SK-N-SH treated with all-trans-retinoic acid at 6 μM for 48 hours (cell line): ENCODE measurements at regions not wholly inside any gene's neighbourhood (a gene's known extent, or its start where the extent isn't known, plus 50 kb on each side); places are given as distances from the start of the nearest gene placed in this dataset.

Source experiments
- ATAC-seq: fragments of 200-7000 bp; cut with Tn5 transposase; 3 replicates; pipeline ENCODE4 v1.9.1; 2020; ENCODE audit warnings: mild to moderate bottlenecking, moderate library complexity
- ARNTL ChIP-seq: fragments of 450-650 bp; formaldehyde crosslinking; IDR thresholded peaks from 2 replicates; pipeline ENCODE4 v1.5.0; 2020; ENCODE audit warnings: low read depth, mild to moderate bottlenecking, moderate library complexity, borderline replicate concordance
- BACH2 ChIP-seq: fragments of 250-450 bp; sonication (Bioruptor Pico); IDR thresholded peaks from 2 replicates; pipeline ENCODE4 v1.9.0; 2021; ENCODE audit warnings: mild to moderate bottlenecking, borderline replicate concordance
- CREB5 ChIP-seq: fragments of 250-450 bp; sonication (Bioruptor Pico); IDR thresholded peaks from 2 replicates; pipeline ENCODE4 v1.5.1; 2020; ENCODE audit warnings: low read depth, mild to moderate bottlenecking, moderate library complexity
- CSDC2 ChIP-seq: fragments of 250-450 bp; sonication (Bioruptor Pico); IDR thresholded peaks from 2 replicates; pipeline ENCODE4 v1.5.0; 2020; ENCODE audit warnings: mild to moderate bottlenecking, moderate library complexity
- ESRRG ChIP-seq: fragments of 250-450 bp; sonication (Bioruptor Pico); IDR thresholded peaks from 2 replicates; pipeline ENCODE4 v1.6.1; 2021; ENCODE audit warnings: mild to moderate bottlenecking
- GLIS3 ChIP-seq: fragments of 250-450 bp; sonication (Bioruptor Pico); IDR thresholded peaks from 2 replicates; pipeline ENCODE4 v1.5.0; 2020; ENCODE audit warnings: mild to moderate bottlenecking, moderate library complexity
- ISL1 ChIP-seq: fragments of 250-450 bp; sonication (Bioruptor Pico); IDR thresholded peaks from 2 replicates; pipeline ENCODE4 v2.1.2; 2022; ENCODE audit warnings: mild to moderate bottlenecking, moderate library complexity
- OSR1 ChIP-seq: fragments of 250-450 bp; sonication (Bioruptor Pico); IDR thresholded peaks from 2 replicates; pipeline ENCODE4 v1.8.0; 2022; ENCODE audit warnings: moderate library complexity, mild to moderate bottlenecking, inconsistent platforms
- PPARA ChIP-seq: fragments of 250-450 bp; sonication (Bioruptor Pico); IDR thresholded peaks from 2 replicates; pipeline ENCODE4 v1.5.0; 2020; ENCODE audit warnings: mild to moderate bottlenecking, borderline replicate concordance
- RARB ChIP-seq: fragments of 250-450 bp; sonication (Bioruptor Pico); IDR thresholded peaks from 2 replicates; pipeline ENCODE4 v1.8.0; 2021; ENCODE audit warnings: mild to moderate bottlenecking, moderate library complexity
- SNAI2 ChIP-seq: fragments of 250-450 bp; sonication (Bioruptor Pico); IDR thresholded peaks from 2 replicates; pipeline ENCODE4 v1.5.0; 2020; ENCODE audit warnings: mild to moderate bottlenecking, moderate library complexity
- TCF4 ChIP-seq: fragments of 250-450 bp; sonication (Bioruptor Pico); IDR thresholded peaks from 2 replicates; pipeline ENCODE4 v1.8.0; 2021; ENCODE audit warnings: mild to moderate bottlenecking, moderate library complexity, borderline replicate concordance
- TOX ChIP-seq: fragments of 250-450 bp; sonication (Bioruptor Pico); IDR thresholded peaks from 2 replicates; pipeline ENCODE4 v1.8.0; 2021; ENCODE audit warnings: mild to moderate bottlenecking, moderate library complexity, borderline replicate concordance
- ZC3H10 ChIP-seq: fragments of 250-450 bp; sonication (Bioruptor Pico); IDR thresholded peaks from 2 replicates; pipeline ENCODE4 v1.5.1; 2021; ENCODE audit warnings: mild to moderate bottlenecking, moderate library complexity
- ZFP3 ChIP-seq: fragments of 250-450 bp; sonication (Bioruptor Pico); IDR thresholded peaks from 2 replicates; pipeline ENCODE4 v1.5.0; 2020; ENCODE audit warnings: mild to moderate bottlenecking, moderate library complexity
- ZFP30 ChIP-seq: fragments of 450-650 bp; formaldehyde crosslinking; IDR thresholded peaks from 2 replicates; pipeline ENCODE4 v1.5.0; 2022; ENCODE audit warnings: mild to moderate bottlenecking, moderate library complexity
- ZNF565 ChIP-seq: fragments of 450-650 bp; formaldehyde crosslinking; conservative IDR thresholded peaks from 2 replicates; pipeline ENCODE4 v1.5.0; 2020; ENCODE audit warnings: low read depth, mild to moderate bottlenecking, moderate library complexity
- ZNF70 ChIP-seq: fragments of 450-650 bp; formaldehyde crosslinking; IDR thresholded peaks from 2 replicates; pipeline ENCODE4 v1.5.0; 2020; ENCODE audit warnings: mild to moderate bottlenecking, moderate library complexity
- ZNF8 ChIP-seq: fragments of 450-650 bp; formaldehyde crosslinking; IDR thresholded peaks from 2 replicates; pipeline ENCODE4 v1.5.0; 2020; ENCODE audit warnings: mild to moderate bottlenecking, moderate library complexity
- TF ChIP-seq, protein P1 (sequence below): fragments of 250-450 bp; sonication (Bioruptor Pico); IDR thresholded peaks from 2 replicates; pipeline ENCODE4 v1.8.0; 2021; ENCODE audit warnings: low read depth, mild to moderate bottlenecking, moderate library complexity, borderline replicate concordance
- TF ChIP-seq, protein P2 (sequence below): fragments of 250-450 bp; sonication (Bioruptor Pico); IDR thresholded peaks from 2 replicates; pipeline ENCODE4 v1.5.0; 2020; ENCODE audit warnings: mild to moderate bottlenecking, moderate library complexity
- TF ChIP-seq, protein P3 (sequence below): fragments of 250-450 bp; sonication (Bioruptor Pico); IDR thresholded peaks from 2 replicates; pipeline ENCODE4 v1.8.0; 2020; ENCODE audit warnings: mild to moderate bottlenecking, moderate library complexity, borderline replicate concordance

GRCh38 chr3:194952841-194953241 is 267.2 kb downstream of the FAM43A start:
- peak; percentile 40; the same call in 1 of the 3 replicates for ATAC-seq
- TF ChIP-seq ISL1 (CRISPR knock-in tag) (no peak), SNAI2 (no peak), ZFP3 (CRISPR knock-in tag) (no peak), ZC3H10 (no peak)
- TF ChIP-seq, protein P1, sequence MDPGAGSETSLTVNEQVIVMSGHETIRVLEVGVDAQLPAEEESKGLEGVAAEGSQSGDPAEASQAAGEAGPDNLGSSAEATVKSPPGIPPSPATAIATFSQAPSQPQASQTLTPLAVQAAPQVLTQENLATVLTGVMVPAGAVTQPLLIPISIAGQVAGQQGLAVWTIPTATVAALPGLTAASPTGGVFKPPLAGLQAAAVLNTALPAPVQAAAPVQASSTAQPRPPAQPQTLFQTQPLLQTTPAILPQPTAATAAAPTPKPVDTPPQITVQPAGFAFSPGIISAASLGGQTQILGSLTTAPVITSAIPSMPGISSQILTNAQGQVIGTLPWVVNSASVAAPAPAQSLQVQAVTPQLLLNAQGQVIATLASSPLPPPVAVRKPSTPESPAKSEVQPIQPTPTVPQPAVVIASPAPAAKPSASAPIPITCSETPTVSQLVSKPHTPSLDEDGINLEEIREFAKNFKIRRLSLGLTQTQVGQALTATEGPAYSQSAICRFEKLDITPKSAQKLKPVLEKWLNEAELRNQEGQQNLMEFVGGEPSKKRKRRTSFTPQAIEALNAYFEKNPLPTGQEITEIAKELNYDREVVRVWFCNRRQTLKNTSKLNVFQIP (CRISPR knock-in tag), result no peak
- TF ChIP-seq, protein P2, sequence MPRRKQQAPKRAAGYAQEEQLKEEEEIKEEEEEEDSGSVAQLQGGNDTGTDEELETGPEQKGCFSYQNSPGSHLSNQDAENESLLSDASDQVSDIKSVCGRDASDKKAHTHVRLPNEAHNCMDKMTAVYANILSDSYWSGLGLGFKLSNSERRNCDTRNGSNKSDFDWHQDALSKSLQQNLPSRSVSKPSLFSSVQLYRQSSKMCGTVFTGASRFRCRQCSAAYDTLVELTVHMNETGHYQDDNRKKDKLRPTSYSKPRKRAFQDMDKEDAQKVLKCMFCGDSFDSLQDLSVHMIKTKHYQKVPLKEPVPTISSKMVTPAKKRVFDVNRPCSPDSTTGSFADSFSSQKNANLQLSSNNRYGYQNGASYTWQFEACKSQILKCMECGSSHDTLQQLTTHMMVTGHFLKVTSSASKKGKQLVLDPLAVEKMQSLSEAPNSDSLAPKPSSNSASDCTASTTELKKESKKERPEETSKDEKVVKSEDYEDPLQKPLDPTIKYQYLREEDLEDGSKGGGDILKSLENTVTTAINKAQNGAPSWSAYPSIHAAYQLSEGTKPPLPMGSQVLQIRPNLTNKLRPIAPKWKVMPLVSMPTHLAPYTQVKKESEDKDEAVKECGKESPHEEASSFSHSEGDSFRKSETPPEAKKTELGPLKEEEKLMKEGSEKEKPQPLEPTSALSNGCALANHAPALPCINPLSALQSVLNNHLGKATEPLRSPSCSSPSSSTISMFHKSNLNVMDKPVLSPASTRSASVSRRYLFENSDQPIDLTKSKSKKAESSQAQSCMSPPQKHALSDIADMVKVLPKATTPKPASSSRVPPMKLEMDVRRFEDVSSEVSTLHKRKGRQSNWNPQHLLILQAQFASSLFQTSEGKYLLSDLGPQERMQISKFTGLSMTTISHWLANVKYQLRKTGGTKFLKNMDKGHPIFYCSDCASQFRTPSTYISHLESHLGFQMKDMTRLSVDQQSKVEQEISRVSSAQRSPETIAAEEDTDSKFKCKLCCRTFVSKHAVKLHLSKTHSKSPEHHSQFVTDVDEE (CRISPR knock-in tag), result no peak
- TF ChIP-seq, all 23 proteins: peak for 0

DNA sequence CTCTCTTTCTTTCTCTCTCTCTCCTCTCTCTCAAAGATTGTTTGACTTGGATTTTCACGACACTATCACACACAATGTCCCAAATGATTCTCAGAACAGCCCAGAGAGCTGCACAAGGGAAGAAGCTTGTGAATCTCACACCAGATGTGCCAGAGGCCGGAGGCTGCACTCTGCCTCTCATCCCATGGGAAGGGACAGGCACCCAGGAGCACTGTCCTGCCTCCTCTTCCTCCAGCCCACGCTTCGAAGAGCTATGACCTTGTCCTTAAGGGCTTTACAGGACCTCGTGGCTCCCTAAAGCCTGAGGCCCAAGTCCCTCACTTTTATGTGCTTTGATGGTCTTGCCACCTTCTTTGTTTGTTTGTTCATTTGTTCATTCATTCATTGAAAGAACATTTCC is 267.6 kb downstream of the FAM43A start:
- TF ChIP-seq ZFP30 (CRISPR knock-in tag), result no peak
- TF ChIP-seq TOX (CRISPR knock-in tag), result no peak
- TF ChIP-seq ESRRG (CRISPR knock-in tag), result no peak
- TF ChIP-seq TCF4 (CRISPR knock-in tag), result no peak
- TF ChIP-seq PPARA (CRISPR knock-in tag), result no peak
- no peak for TF ChIP-seq ZC3H10
- TF ChIP-seq CREB5, result no peak
- TF ChIP-seq, protein P3, sequence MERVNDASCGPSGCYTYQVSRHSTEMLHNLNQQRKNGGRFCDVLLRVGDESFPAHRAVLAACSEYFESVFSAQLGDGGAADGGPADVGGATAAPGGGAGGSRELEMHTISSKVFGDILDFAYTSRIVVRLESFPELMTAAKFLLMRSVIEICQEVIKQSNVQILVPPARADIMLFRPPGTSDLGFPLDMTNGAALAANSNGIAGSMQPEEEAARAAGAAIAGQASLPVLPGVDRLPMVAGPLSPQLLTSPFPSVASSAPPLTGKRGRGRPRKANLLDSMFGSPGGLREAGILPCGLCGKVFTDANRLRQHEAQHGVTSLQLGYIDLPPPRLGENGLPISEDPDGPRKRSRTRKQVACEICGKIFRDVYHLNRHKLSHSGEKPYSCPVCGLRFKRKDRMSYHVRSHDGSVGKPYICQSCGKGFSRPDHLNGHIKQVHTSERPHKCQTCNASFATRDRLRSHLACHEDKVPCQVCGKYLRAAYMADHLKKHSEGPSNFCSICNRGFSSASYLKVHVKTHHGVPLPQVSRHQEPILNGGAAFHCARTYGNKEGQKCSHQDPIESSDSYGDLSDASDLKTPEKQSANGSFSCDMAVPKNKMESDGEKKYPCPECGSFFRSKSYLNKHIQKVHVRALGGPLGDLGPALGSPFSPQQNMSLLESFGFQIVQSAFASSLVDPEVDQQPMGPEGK, result no peak
- TF ChIP-seq ISL1 (CRISPR knock-in tag), result no peak
- TF ChIP-seq ZFP3 (CRISPR knock-in tag), result no peak
- no peak for TF ChIP-seq RARB (CRISPR knock-in tag)
- TF ChIP-seq ZNF70 (CRISPR knock-in tag), result no peak
- TF ChIP-seq ZNF565 (CRISPR knock-in tag), result no peak
- no peak for TF ChIP-seq CSDC2 (CRISPR knock-in tag)
- no peak for TF ChIP-seq ARNTL (CRISPR knock-in tag)
- TF ChIP-seq, protein P1 (CRISPR knock-in tag), result no peak
- TF ChIP-seq BACH2 (CRISPR knock-in tag), result no peak
- TF ChIP-seq ZNF8 (CRISPR knock-in tag), result no peak
- TF ChIP-seq GLIS3 (CRISPR knock-in tag), result no peak
- TF ChIP-seq OSR1, result no peak
- ATAC-seq, result no peak; the same call in 2 of the 3 replicates

DNA sequence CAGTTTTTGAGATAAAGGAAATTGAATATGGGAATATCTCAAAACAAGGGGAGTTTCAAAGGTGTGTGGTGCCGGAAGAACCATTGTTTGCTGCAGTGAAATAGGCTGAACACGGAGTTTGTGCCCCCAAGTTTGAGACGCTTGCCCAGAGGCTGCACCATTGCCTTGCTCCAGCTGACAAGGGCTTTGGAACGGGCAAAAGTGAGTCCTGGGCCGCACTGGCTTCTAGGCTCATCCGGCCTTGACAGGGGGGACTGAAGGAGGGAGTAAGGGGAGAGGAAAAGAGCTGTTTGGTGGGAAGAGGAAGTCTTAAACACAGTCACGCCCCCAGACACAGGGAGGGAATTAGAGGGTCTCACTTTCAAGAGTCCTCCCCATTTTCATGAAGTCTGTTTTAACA is 269.9 kb downstream of the FAM43A start:
- TF ChIP-seq ISL1 (CRISPR knock-in tag), result no peak
- no peak for TF ChIP-seq ZNF8 (CRISPR knock-in tag)
- no peak for TF ChIP-seq ESRRG (CRISPR knock-in tag)
- TF ChIP-seq, protein P2 (CRISPR knock-in tag), result no peak
- no peak for TF ChIP-seq GLIS3 (CRISPR knock-in tag)
- no peak for TF ChIP-seq TOX (CRISPR knock-in tag)
- TF ChIP-seq CREB5, result no peak
- TF ChIP-seq, all 23 proteins: peak for 0
- no peak for ATAC-seq
